Astrocyte (in vitro differentiated cells and primary cell): ENCODE measurements at regions not wholly inside any gene's neighbourhood (a gene's known extent, or its start where the extent isn't known, plus 50 kb on each side); places are given as distances from the start of the nearest gene placed in this dataset.

ENCODE experiments used
- DNase-seq: peaks from one replicate; pipeline ENCODE4 v3.0.0-alpha.2; 2010; ENCODE audit warnings: low read depth
- FAIRE-seq: peaks from 2 replicates; lab custom pipeline; 2011; peaks lifted over from hg19 to GRCh38; lab: Jason Lieb, UNC
- H2AFZ ChIP-seq: 2 replicates; pipeline ENCODE4 v1.6.0; 2012; ENCODE audit warnings: low read depth, low read length, inconsistent platforms
- H3K27ac ChIP-seq: 2 replicates; pipeline ENCODE4 v1.5.1; 2011; ENCODE audit warnings: low read depth, low read length, inconsistent platforms
- H3K27me3 ChIP-seq: 2 replicates; pipeline ENCODE4 v1.6.0; 2011; ENCODE audit warnings: low read length, inconsistent platforms; ENCODE audit not compliant: insufficient read depth
- H3K36me3 ChIP-seq: 2 replicates; pipeline ENCODE4 v1.5.1; 2011; ENCODE audit warnings: low read length, inconsistent platforms; ENCODE audit not compliant: insufficient read depth
- H3K4me1 ChIP-seq: 2 replicates; pipeline ENCODE4 v1.5.1; 2011; ENCODE audit warnings: low read length, inconsistent platforms; ENCODE audit not compliant: insufficient read depth
- H3K4me2 ChIP-seq: 2 replicates; pipeline ENCODE4 v1.6.0; 2012; ENCODE audit warnings: low read length, inconsistent platforms
- H3K4me3 ChIP-seq: 2 replicates; pipeline ENCODE4 v1.5.1; 2011; ENCODE audit warnings: low read depth, mild to moderate bottlenecking, low read length, inconsistent platforms; ENCODE audit not compliant: insufficient read depth
- H3K79me2 ChIP-seq: 2 replicates; pipeline ENCODE4 v1.6.0; 2012; ENCODE audit warnings: mild to moderate bottlenecking, low read length, inconsistent platforms; ENCODE audit not compliant: insufficient read depth
- H3K9ac ChIP-seq: 2 replicates; pipeline ENCODE4 v1.6.0; 2012; ENCODE audit warnings: mild to moderate bottlenecking, low read length, inconsistent platforms
- H3K9me3 ChIP-seq: 2 replicates; pipeline ENCODE4 v1.5.1; 2012; ENCODE audit warnings: low read depth, mild to moderate bottlenecking, low read length, inconsistent platforms; ENCODE audit not compliant: insufficient read depth
- H4K20me1 ChIP-seq: 2 replicates; pipeline ENCODE4 v1.6.0; 2012; ENCODE audit warnings: low read length, inconsistent platforms; ENCODE audit not compliant: insufficient read depth
- H3K27ac Mint-ChIP-seq: one replicate; pipeline ENCODE4 v1.8.0; 2021; ENCODE audit warnings: mild to moderate bottlenecking, mixed read lengths; ENCODE audit not compliant: unreplicated experiment
- H3K27me3 Mint-ChIP-seq: one replicate; pipeline ENCODE4 v1.8.0; 2021; ENCODE audit warnings: low read depth, mixed read lengths; ENCODE audit not compliant: unreplicated experiment
- H3K36me3 Mint-ChIP-seq: one replicate; pipeline ENCODE4 v1.8.0; 2021; ENCODE audit warnings: low read depth, mixed read lengths; ENCODE audit not compliant: unreplicated experiment
- H3K4me1 Mint-ChIP-seq: one replicate; pipeline ENCODE4 v1.8.0; 2021; ENCODE audit warnings: low read depth, mixed read lengths; ENCODE audit not compliant: unreplicated experiment
- H3K4me3 Mint-ChIP-seq: one replicate; pipeline ENCODE4 v1.8.0; 2021; ENCODE audit warnings: mild to moderate bottlenecking, moderate library complexity, mixed read lengths; ENCODE audit not compliant: unreplicated experiment
- H3K9me3 Mint-ChIP-seq: one replicate; pipeline ENCODE4 v1.8.0; 2021; ENCODE audit warnings: mild to moderate bottlenecking, mixed read lengths; ENCODE audit not compliant: unreplicated experiment
- CTCF ChIP-seq: IDR thresholded peaks from 2 replicates; pipeline ENCODE4 v1.5.1; 2011; ENCODE audit warnings: low read depth, mild to moderate bottlenecking, inconsistent platforms, low read length, moderate library complexity; ENCODE audit not compliant: insufficient read depth
- EZH2 ChIP-seq: IDR thresholded peaks from 2 replicates; pipeline ENCODE4 v1.6.1; 2012; ENCODE audit warnings: mild to moderate bottlenecking, low read length, inconsistent platforms; ENCODE audit not compliant: insufficient read depth

- Histone ChIP-seq H3K4me2 (no peak overlapping the region), H3K4me3 (no peak overlapping the region), H3K4me1 (no peaks in the 10 kb centered on the region), H3K27ac (no peak overlapping the region), H2AFZ (no peak overlapping the region), H3K27me3 (no peaks in the 10 kb centered on the region), H3K9me3 (no peaks in the 10 kb centered on the region), H3K9ac (no peak overlapping the region), H4K20me1 (no peaks in the 10 kb centered on the region), H3K79me2 (no peaks in the 10 kb centered on the region), H3K36me3 (no peaks in the 10 kb centered on the region)
- no peak overlapping the region for H3K4me3 Mint-ChIP-seq
- H3K9me3 Mint-ChIP-seq = no peaks in the 10 kb centered on the region
- no peaks in the 10 kb centered on the region for H3K36me3 Mint-ChIP-seq
- peaks cover 2% of the 10 kb centered on the region for H3K27me3 Mint-ChIP-seq
- H3K4me1 Mint-ChIP-seq = peaks cover 2% of the 10 kb centered on the region
- FAIRE-seq = no peak
- no peak for DNase-seq
- no peak overlapping the region for H3K27ac Mint-ChIP-seq
- no peak for TF ChIP-seq CTCF
- no peak for TF ChIP-seq EZH2
Observed at GRCh38 chr7:109377076-109377884, 807.6 kb downstream of the DNAJB9 start.

DNA sequence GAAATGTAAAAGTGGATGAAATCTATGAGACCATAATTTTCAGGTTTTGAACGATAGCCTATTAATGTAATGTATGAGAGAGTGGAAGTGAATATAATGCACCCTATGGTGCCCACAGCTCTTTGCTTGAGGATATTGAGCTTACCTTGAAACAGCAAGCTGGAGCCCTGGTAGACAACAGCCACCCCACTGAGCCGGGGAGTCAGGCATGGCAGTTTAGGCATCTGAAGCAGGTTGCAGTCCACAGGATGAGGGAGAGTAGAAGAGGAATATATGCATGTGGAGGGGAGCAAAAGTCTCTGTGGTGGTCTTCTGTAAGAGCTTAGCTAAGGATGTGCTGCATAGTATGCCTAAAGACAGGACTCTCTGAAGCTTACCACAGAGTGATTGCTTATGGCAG is 817.3 kb downstream of the DNAJB9 start:
- H4K20me1 ChIP-seq = no peaks in the 10 kb centered on the region
- H3K36me3 Mint-ChIP-seq = no peaks in the 10 kb centered on the region
- H3K27me3 ChIP-seq = no peaks in the 10 kb centered on the region
- no peak overlapping the region for H3K4me2 ChIP-seq
- H3K27ac ChIP-seq = no peak overlapping the region
- H3K27me3 Mint-ChIP-seq = no peaks in the 10 kb centered on the region
- H3K27ac Mint-ChIP-seq = no peak overlapping the region
- no peaks in the 10 kb centered on the region for H3K79me2 ChIP-seq
- DNase-seq = no peak
- peaks cover 10% of the 10 kb centered on the region for H3K9me3 Mint-ChIP-seq
- H2AFZ ChIP-seq = no peak overlapping the region
- no peaks in the 10 kb centered on the region for H3K36me3 ChIP-seq
- no peak overlapping the region for H3K4me3 ChIP-seq
- H3K9ac ChIP-seq = no peak overlapping the region
- no peak overlapping the region for H3K4me3 Mint-ChIP-seq
- no peaks in the 10 kb centered on the region for H3K4me1 ChIP-seq
- no peaks in the 10 kb centered on the region for H3K9me3 ChIP-seq
- TF ChIP-seq EZH2 (no peak), CTCF (no peak)
- no peaks in the 10 kb centered on the region for H3K4me1 Mint-ChIP-seq
- FAIRE-seq = no peak

DNA sequence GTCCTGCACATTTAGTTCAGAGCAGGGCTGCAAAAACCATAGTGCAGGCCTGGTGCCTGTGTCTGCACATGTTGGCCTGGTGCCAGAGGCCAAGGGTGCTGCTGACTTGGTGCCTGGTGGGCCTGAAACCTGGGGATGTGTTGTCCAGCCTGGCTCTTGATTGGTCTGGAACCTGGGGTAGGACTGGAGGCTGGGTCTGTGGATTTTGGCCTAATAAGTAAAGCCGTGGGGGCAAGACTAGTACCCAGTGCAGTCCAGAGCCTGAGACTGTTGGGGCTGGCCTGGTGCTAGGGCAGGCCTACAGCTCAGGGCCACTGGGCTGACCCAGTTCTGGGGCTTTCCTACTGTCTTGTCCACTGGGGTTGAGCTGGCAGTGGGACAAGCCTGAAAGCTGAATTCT is 817.9 kb downstream of the DNAJB9 start:
- no peak for FAIRE-seq
- H3K36me3 Mint-ChIP-seq = no peaks in the 10 kb centered on the region
- no peaks in the 10 kb centered on the region for H3K4me1 Mint-ChIP-seq

More for the DNA sequence above, 817.9 kb downstream of the DNAJB9 start:
- H3K27ac Mint-ChIP-seq = no peak overlapping the region
- Histone ChIP-seq H2AFZ (no peak overlapping the region), H3K36me3 (no peaks in the 10 kb centered on the region), H3K4me2 (no peak overlapping the region), H3K4me1 (no peaks in the 10 kb centered on the region), H4K20me1 (no peaks in the 10 kb centered on the region), H3K9me3 (no peaks in the 10 kb centered on the region), H3K4me3 (no peak overlapping the region), H3K27me3 (no peaks in the 10 kb centered on the region), H3K9ac (no peak overlapping the region), H3K27ac (no peak overlapping the region), H3K79me2 (no peaks in the 10 kb centered on the region)
- no peaks in the 10 kb centered on the region for H3K27me3 Mint-ChIP-seq
- TF ChIP-seq CTCF = no peak
- TF ChIP-seq EZH2 = no peak
- H3K9me3 Mint-ChIP-seq = peaks cover 10% of the 10 kb centered on the region
- no peak for DNase-seq
- H3K4me3 Mint-ChIP-seq = no peak overlapping the region
